ENCODE measurements at regions not wholly inside any gene's neighbourhood (a gene's known extent, or its start where the extent isn't known, plus 50 kb on each side); places are given as distances from the start of the nearest gene placed in this dataset.

GRCh38 chr16:85495259-85495658 is 117.9 kb upstream of the GSE1 start:
- TF ChIP-seq CTCF (IDR thresholded peaks at IDR 0.05; ENCODE audit: insufficient read depth, low read length, poor library complexity, severe bottlenecking), result no peak
- Histone ChIP-seq H3K4me3 (ENCODE audit: low read depth, low read length) (no peak overlapping the region), H3K27me3 (ENCODE audit: control insufficient read depth, insufficient read depth, low read length) (peaks cover 17% of the 10 kb centered on the region), H3K36me3 (ENCODE audit: control insufficient read depth, insufficient read depth, low read length) (no peaks in the 10 kb centered on the region)
- DNase-seq (ENCODE audit: low read depth), result no peak

- no peaks in the 10 kb centered on the region for H3K36me3 ChIP-seq (ENCODE audit: control insufficient read depth, insufficient read depth, low read length)
- no peak for TF ChIP-seq CTCF (IDR thresholded peaks at IDR 0.05; ENCODE audit: insufficient read depth, low read length, poor library complexity, severe bottlenecking)
- H3K27me3 ChIP-seq (ENCODE audit: control insufficient read depth, insufficient read depth, low read length), result peaks cover 21% of the 10 kb centered on the region
- no peak for DNase-seq (ENCODE audit: low read depth)
- no peak overlapping the region for H3K4me3 ChIP-seq (ENCODE audit: low read depth, low read length)
Observed at GRCh38 chr16:85495823-85496538, 117.1 kb upstream of the GSE1 start.

- Histone ChIP-seq H3K4me3 (ENCODE audit: low read depth, low read length) (no peak overlapping the region), H3K36me3 (ENCODE audit: control insufficient read depth, insufficient read depth, low read length) (no peaks in the 10 kb centered on the region), H3K27me3 (ENCODE audit: control insufficient read depth, insufficient read depth, low read length) (peaks cover 16% of the 10 kb centered on the region)
- no peak for TF ChIP-seq CTCF (IDR thresholded peaks at IDR 0.05; ENCODE audit: insufficient read depth, low read length, poor library complexity, severe bottlenecking)
- DNase-seq (ENCODE audit: low read depth), result no peak
Observed at GRCh38 chr16:85497622-85498314, 115.4 kb upstream of the GSE1 start.

- Histone ChIP-seq H3K4me3 (ENCODE audit: low read depth, low read length) (no peak overlapping the region), H3K27me3 (ENCODE audit: control insufficient read depth, insufficient read depth, low read length) (peaks cover 21% of the 10 kb centered on the region), H3K36me3 (ENCODE audit: control insufficient read depth, insufficient read depth, low read length) (no peaks in the 10 kb centered on the region)
- DNase-seq (ENCODE audit: low read depth), result no peak
- TF ChIP-seq CTCF (IDR thresholded peaks at IDR 0.05; ENCODE audit: insufficient read depth, low read length, poor library complexity, severe bottlenecking), result no peak
Observed at GRCh38 chr16:85498607-85499006, 114.5 kb upstream of the GSE1 start.

- H3K27me3 ChIP-seq (ENCODE audit: control insufficient read depth, insufficient read depth, low read length), result peaks cover 24% of the 10 kb centered on the region
- no peak for TF ChIP-seq CTCF (IDR thresholded peaks at IDR 0.05; ENCODE audit: insufficient read depth, low read length, poor library complexity, severe bottlenecking)
- no peak overlapping the region for H3K4me3 ChIP-seq (ENCODE audit: low read depth, low read length)
- H3K36me3 ChIP-seq (ENCODE audit: control insufficient read depth, insufficient read depth, low read length), result no peaks in the 10 kb centered on the region
- no peak for DNase-seq (ENCODE audit: low read depth)
Observed at GRCh38 chr16:85500220-85500619, 112.9 kb upstream of the GSE1 start.

Measured in kidney epithelial cell (primary cell).